GM23338 (cell line): ENCODE measurements at regions not wholly inside any gene's neighbourhood (a gene's known extent, or its start where the extent isn't known, plus 50 kb on each side); places are given as distances from the start of the nearest gene placed in this dataset.

Experiments
- CTCF ChIP-seq, 2 experiments: fragments of 200-600 bp in 1 of 2; sonication (generic) in 1 of 2; conservative IDR thresholded peaks; 2 replicates each; pipeline versions ENCODE4 v1.5.1 to v1.6.1; 2016 to 2017; ENCODE audit warnings: antibody characterized with exemption in 2 of 2, low read depth in 2 of 2, mild to moderate bottlenecking in 2 of 2, moderate library complexity in 1 of 2
- ETS1 ChIP-seq: IDR thresholded peaks from 2 replicates; pipeline ENCODE4 v1.6.1; 2016; ENCODE audit warnings: antibody characterized with exemption

- TF ChIP-seq CTCF (conservative IDR thresholded peaks at IDR 0.05; ENCODE audit: low read depth in 2 of 2) (no peak), ETS1 (no peak)
These were observed 150.2 kb downstream of the SNX19 start for GRCh38 chr11:130765951-130766649.
